ENCODE measurements at regions not wholly inside any gene's neighbourhood (a gene's known extent, or its start where the extent isn't known, plus 50 kb on each side); places are given as distances from the start of the nearest gene placed in this dataset.

DNA sequence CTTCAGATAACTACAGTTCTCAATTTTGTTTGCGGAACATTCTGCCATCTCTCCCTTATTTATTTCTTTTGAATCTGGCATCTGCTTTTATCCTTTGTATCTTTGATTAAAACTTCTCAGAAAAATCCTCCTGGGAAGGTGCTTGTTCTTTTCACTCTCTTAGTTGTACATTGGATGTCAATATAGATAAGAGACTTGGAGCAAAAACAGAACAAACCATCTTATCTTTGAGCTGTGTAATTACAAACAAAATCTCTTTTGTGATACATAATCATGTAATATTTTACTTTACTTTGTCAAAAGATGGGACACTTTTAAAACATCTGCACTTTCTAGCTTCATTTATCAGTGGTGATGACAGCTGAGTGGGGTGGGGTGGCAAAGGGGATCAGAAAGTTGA lies 307.2 kb upstream of the LYPLAL1 start:
- TF ChIP-seq, protein P1, sequence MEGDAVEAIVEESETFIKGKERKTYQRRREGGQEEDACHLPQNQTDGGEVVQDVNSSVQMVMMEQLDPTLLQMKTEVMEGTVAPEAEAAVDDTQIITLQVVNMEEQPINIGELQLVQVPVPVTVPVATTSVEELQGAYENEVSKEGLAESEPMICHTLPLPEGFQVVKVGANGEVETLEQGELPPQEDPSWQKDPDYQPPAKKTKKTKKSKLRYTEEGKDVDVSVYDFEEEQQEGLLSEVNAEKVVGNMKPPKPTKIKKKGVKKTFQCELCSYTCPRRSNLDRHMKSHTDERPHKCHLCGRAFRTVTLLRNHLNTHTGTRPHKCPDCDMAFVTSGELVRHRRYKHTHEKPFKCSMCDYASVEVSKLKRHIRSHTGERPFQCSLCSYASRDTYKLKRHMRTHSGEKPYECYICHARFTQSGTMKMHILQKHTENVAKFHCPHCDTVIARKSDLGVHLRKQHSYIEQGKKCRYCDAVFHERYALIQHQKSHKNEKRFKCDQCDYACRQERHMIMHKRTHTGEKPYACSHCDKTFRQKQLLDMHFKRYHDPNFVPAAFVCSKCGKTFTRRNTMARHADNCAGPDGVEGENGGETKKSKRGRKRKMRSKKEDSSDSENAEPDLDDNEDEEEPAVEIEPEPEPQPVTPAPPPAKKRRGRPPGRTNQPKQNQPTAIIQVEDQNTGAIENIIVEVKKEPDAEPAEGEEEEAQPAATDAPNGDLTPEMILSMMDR (conservative IDR thresholded peaks at IDR 0.05 in 1 of 2, IDR thresholded peaks at IDR 0.05 in 1 of 2; ENCODE audit: low read depth in 1 of 2, low read length in 2 of 2), result no peak
- TF ChIP-seq EZH2 (IDR thresholded peaks at IDR 0.05; ENCODE audit: low read length, missing control alignments), result no peak
